ENCODE measurements at regions not wholly inside any gene's neighbourhood (a gene's known extent, or its start where the extent isn't known, plus 50 kb on each side); places are given as distances from the start of the nearest gene placed in this dataset.

GRCh38 chr7:91556956-91557650 lies 292.9 kb downstream of the FZD1 start:
- TF ChIP-seq CTCF (IDR thresholded peaks at IDR 0.05) (no peak), ZFX (IDR thresholded peaks at IDR 0.05; ENCODE audit: borderline replicate concordance) (no peak)

All from 22Rv1 (cell line).